ENCODE measurements at regions not wholly inside any gene's neighbourhood (a gene's known extent, or its start where the extent isn't known, plus 50 kb on each side); places are given as distances from the start of the nearest gene placed in this dataset.
"Not testable (repeated sequence)": the region's sequence is repeated elsewhere in the genome, so short reads cannot be mapped to it uniquely, and the experiment has no call there.

- H3K4me3 ChIP-seq (ENCODE audit: low read depth, low read length): not testable (repeated sequence)
Measured at GRCh38 chr4:52157071-52157470, 106.0 kb downstream of the SPATA18 start.

- TF ChIP-seq CTCF (IDR thresholded peaks at IDR 0.05; ENCODE audit: low read depth, low read length): no peak
Measured at GRCh38 chr4:52157641-52158316, 106.7 kb downstream of the SPATA18 start.

GRCh38 chr4:52160859-52161258, 109.8 kb downstream of the SPATA18 start:
- H3K4me3 ChIP-seq (ENCODE audit: low read depth, low read length): no peak overlapping the region
- TF ChIP-seq CTCF (IDR thresholded peaks at IDR 0.05; ENCODE audit: low read depth, low read length): no peak

More at GRCh38 chr4:52157641-52158316, 106.7 kb downstream of the SPATA18 start:
- H3K4me3 ChIP-seq (ENCODE audit: low read depth, low read length): no peak overlapping the region

DNA sequence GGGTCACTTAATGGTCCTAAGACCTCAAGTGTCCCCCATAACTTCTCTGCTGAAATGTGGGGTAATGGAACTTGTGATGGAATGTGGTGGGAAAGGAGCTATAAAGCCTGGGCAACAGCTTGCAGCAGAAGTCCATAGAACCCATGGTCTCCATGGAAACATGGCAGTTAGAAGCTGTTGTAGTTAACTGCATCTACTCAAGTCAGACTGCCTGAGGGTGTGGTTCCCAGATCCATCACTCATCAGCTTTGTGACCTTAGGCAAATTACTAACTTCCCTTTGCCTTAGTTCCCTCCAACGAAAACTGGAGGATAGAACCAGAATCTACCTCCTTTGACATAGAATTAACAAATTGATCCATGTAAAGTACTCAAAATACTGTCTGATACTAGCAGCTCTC, 113.0 kb downstream of the SPATA18 start:
- H3K4me3 ChIP-seq (ENCODE audit: low read depth, low read length): no peak overlapping the region
- TF ChIP-seq CTCF (IDR thresholded peaks at IDR 0.05; ENCODE audit: low read depth, low read length): no peak

DNA sequence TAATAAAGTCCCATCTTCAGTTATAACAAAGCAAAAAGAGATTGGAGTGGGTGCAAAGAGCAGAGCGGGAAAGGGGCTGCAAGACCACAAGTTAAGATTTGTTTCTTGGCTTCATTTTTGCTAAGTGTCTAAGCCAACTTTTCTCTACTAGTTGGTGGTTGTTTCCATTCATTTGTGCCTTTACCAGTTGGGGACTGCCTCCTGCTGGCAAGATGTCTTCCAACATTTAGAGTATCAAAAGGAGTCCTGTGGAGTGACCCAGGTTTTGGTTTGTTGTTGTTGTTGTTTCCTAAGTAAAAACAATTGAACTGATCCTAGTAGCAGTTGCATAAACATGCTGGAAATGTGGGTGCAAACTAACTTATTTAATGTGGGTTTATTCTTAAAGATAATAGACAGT, 121.1 kb downstream of the SPATA18 start:
- no peak overlapping the region for H3K4me3 ChIP-seq (ENCODE audit: low read depth, low read length)
- 0 out of 2 replicates have a peak, but pooled peaks have one; percentile 25 for TF ChIP-seq CTCF (IDR thresholded peaks at IDR 0.05; ENCODE audit: low read depth, low read length)

DNA sequence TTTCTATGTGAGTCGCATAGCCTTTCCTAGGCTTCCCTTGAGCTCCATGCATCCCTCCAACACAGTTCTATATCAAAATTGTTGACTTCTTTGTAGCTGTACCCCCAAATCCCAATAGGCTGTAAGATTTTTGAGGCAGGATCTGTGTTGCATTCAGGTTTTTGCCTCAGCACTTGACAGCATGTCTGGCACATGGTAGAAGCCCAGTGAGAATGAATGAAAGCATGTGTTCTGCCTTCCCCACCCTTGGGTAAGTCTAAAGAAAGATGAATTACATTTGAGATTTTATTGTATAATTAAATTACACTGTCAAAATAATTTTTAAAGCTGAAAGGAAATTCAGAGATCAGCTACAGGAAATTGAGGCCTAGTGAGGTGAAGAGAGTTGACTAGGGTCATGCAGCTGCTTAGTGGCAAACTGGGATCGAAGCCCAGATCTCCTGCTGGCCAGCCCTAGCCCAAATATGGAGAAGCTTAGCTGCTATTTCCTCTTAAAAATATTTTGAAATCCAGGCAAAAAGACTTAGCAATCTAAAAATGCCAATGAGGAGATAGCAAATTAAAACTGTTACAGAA, 122.5 kb downstream of the SPATA18 start:
- TF ChIP-seq CTCF (IDR thresholded peaks at IDR 0.05; ENCODE audit: low read depth, low read length): no peak
- H3K4me3 ChIP-seq (ENCODE audit: low read depth, low read length): no peak overlapping the region

- TF ChIP-seq CTCF (IDR thresholded peaks at IDR 0.05; ENCODE audit: low read depth, low read length): no peak
- no peak overlapping the region for H3K4me3 ChIP-seq (ENCODE audit: low read depth, low read length)
Measured at GRCh38 chr4:52187603-52188002, 136.5 kb downstream of the SPATA18 start.

GRCh38 chr4:52192001-52192400, 140.9 kb downstream of the SPATA18 start:
- TF ChIP-seq CTCF (IDR thresholded peaks at IDR 0.05; ENCODE audit: low read depth, low read length): no peak
- no peak overlapping the region for H3K4me3 ChIP-seq (ENCODE audit: low read depth, low read length)

Data from WI38 (cell line).